ENCODE measurements at regions not wholly inside any gene's neighbourhood (a gene's known extent, or its start where the extent isn't known, plus 50 kb on each side); places are given as distances from the start of the nearest gene placed in this dataset.

GRCh38 chr9:6152788-6153187 is 62.8 kb upstream of the IL33 start:
- no peak overlapping the region for H3K27ac ChIP-seq (ENCODE audit: low read length)
- H3K9me2 ChIP-seq (ENCODE audit: insufficient read depth, low read length), result no peaks in the 10 kb centered on the region
- H3K4me2 ChIP-seq (ENCODE audit: low read length), result no peak overlapping the region
- no peaks in the 10 kb centered on the region for H3K9me3 ChIP-seq (ENCODE audit: low read length)
- TF ChIP-seq SMC3 (conservative IDR thresholded peaks at IDR 0.05; ENCODE audit: poor library complexity) (no peak), RAD21 (conservative IDR thresholded peaks at IDR 0.05) (no peak), EP300 (conservative IDR thresholded peaks at IDR 0.05; ENCODE audit: poor library complexity, severe bottlenecking) (no peak), MXI1 (conservative IDR thresholded peaks at IDR 0.05; ENCODE audit: poor library complexity, severe bottlenecking) (no peak), REST (IDR thresholded peaks at IDR 0.05; ENCODE audit: borderline replicate concordance) (no peak), TAF1 (IDR thresholded peaks at IDR 0.05; ENCODE audit: low read depth) (no peak)
- no peaks in the 10 kb centered on the region for H3F3A ChIP-seq (ENCODE audit: insufficient read depth, low read length, poor library complexity, severe bottlenecking)
- no peak overlapping the region for H2AFZ ChIP-seq (ENCODE audit: low read depth, low read length)
- H3K27me3 ChIP-seq (ENCODE audit: insufficient read depth, low read depth, low read length), result no peaks in the 10 kb centered on the region
- H3K4me3 ChIP-seq (ENCODE audit: low read length), result no peak overlapping the region
- H3K79me2 ChIP-seq (replicated peaks; ENCODE audit: insufficient read depth, low read length), result no peaks in the 10 kb centered on the region
- H3K36me3 ChIP-seq (ENCODE audit: insufficient read depth, low read length), result no peaks in the 10 kb centered on the region
- H4K20me1 ChIP-seq (ENCODE audit: insufficient read depth), result no peaks in the 10 kb centered on the region
- no peak overlapping the region for H3K9ac ChIP-seq (ENCODE audit: low read length)

- Histone ChIP-seq H3K9me2 (ENCODE audit: insufficient read depth, low read length) (no peaks in the 10 kb centered on the region), H3F3A (ENCODE audit: insufficient read depth, low read length, poor library complexity, severe bottlenecking) (no peaks in the 10 kb centered on the region), H3K9me3 (ENCODE audit: low read length) (no peaks in the 10 kb centered on the region), H3K79me2 (replicated peaks; ENCODE audit: insufficient read depth, low read length) (no peaks in the 10 kb centered on the region), H3K4me2 (ENCODE audit: low read length) (no peak overlapping the region), H3K27me3 (ENCODE audit: insufficient read depth, low read depth, low read length) (no peaks in the 10 kb centered on the region), H4K20me1 (ENCODE audit: insufficient read depth) (no peaks in the 10 kb centered on the region), H3K4me3 (ENCODE audit: low read length) (no peak overlapping the region), H3K27ac (ENCODE audit: low read length) (no peak overlapping the region), H3K36me3 (ENCODE audit: insufficient read depth, low read length) (no peaks in the 10 kb centered on the region), H3K9ac (ENCODE audit: low read length) (no peak overlapping the region), H2AFZ (ENCODE audit: low read depth, low read length) (no peak overlapping the region)
- TF ChIP-seq POLR2AphosphoS5 (IDR thresholded peaks at IDR 0.05) (no peak), EZH2 (IDR thresholded peaks at IDR 0.05; ENCODE audit: borderline replicate concordance, insufficient read depth, low read length, poor library complexity, severe bottlenecking) (no peak), MXI1 (conservative IDR thresholded peaks at IDR 0.05; ENCODE audit: poor library complexity, severe bottlenecking) (no peak), CTCF (IDR thresholded peaks at IDR 0.05; ENCODE audit: poor library complexity, severe bottlenecking) (no peak), TAF1 (IDR thresholded peaks at IDR 0.05; ENCODE audit: low read depth) (no peak), SMC3 (conservative IDR thresholded peaks at IDR 0.05; ENCODE audit: poor library complexity) (no peak), REST (IDR thresholded peaks at IDR 0.05; ENCODE audit: borderline replicate concordance) (no peak), RAD21 (conservative IDR thresholded peaks at IDR 0.05) (no peak), EP300 (conservative IDR thresholded peaks at IDR 0.05; ENCODE audit: poor library complexity, severe bottlenecking) (no peak)
These were observed 65.1 kb upstream of the IL33 start for GRCh38 chr9:6150483-6150882.
